H9 (cell line): ENCODE measurements at regions not wholly inside any gene's neighbourhood (a gene's known extent, or its start where the extent isn't known, plus 50 kb on each side); places are given as distances from the start of the nearest gene placed in this dataset.

ENCODE experiments used
- DNase-seq: peaks from one replicate; pipeline ENCODE4 v3.0.0-alpha.2; 2017
- H2AFZ ChIP-seq: one replicate; pipeline ENCODE4 v1.6.1; 2013; ENCODE audit warnings: mild to moderate bottlenecking, low read length, control low read depth, moderate library complexity
- H2AK5ac ChIP-seq: 2 replicates; pipeline ENCODE4 v1.6.1; 2013; ENCODE audit warnings: low read length, control low read depth, mixed read lengths; ENCODE audit not compliant: insufficient read length
- H2BK120ac ChIP-seq: one replicate; pipeline ENCODE4 v1.6.1; 2013; ENCODE audit warnings: low read depth, mild to moderate bottlenecking, low read length, control low read depth, inconsistent platforms; ENCODE audit not compliant: poor library complexity, severe bottlenecking
- H2BK12ac ChIP-seq: 2 replicates; pipeline ENCODE4 v1.6.1; 2013; ENCODE audit warnings: low read length, control low read depth, mixed read lengths, low read depth; ENCODE audit not compliant: insufficient read length
- H2BK15ac ChIP-seq: 2 replicates; pipeline ENCODE4 v1.6.1; 2013; ENCODE audit warnings: low read depth, low read length, control low read depth
- H2BK20ac ChIP-seq: one replicate; pipeline ENCODE4 v1.6.1; 2013; ENCODE audit warnings: low read depth, mild to moderate bottlenecking, low read length, control low read depth, inconsistent platforms; ENCODE audit not compliant: poor library complexity, severe bottlenecking
- H2BK5ac ChIP-seq: 2 replicates; pipeline ENCODE4 v1.6.1; 2013; ENCODE audit warnings: low read length, control low read depth, mixed read lengths; ENCODE audit not compliant: insufficient read length
- H3K14ac ChIP-seq: 2 replicates; pipeline ENCODE4 v1.6.1; 2013; ENCODE audit warnings: low read length, control low read depth; ENCODE audit not compliant: insufficient read depth
- H3K18ac ChIP-seq: 2 replicates; pipeline ENCODE4 v1.6.1; 2013; ENCODE audit warnings: low read depth, mild to moderate bottlenecking, mixed read lengths, low read length, control low read depth; ENCODE audit not compliant: insufficient read length
- H3K23ac ChIP-seq: 2 replicates; pipeline ENCODE4 v1.6.1; 2013; ENCODE audit warnings: low read length, control low read depth, mixed read lengths, low read depth; ENCODE audit not compliant: insufficient read length
- H3K23me2 ChIP-seq: 2 replicates; pipeline ENCODE4 v1.6.1; 2013; ENCODE audit warnings: low read depth, mild to moderate bottlenecking, mixed read lengths, low read length, control low read depth; ENCODE audit not compliant: insufficient read length, poor library complexity, severe bottlenecking
- H3K27ac ChIP-seq: 2 replicates; pipeline ENCODE4 v1.5.1; 2013; ENCODE audit warnings: low read length, control low read depth, mixed read lengths, low read depth; ENCODE audit not compliant: insufficient read length
- H3K27me3 ChIP-seq: 2 replicates; pipeline ENCODE4 v1.6.1; 2013; ENCODE audit warnings: low read length, control low read depth, inconsistent platforms; ENCODE audit not compliant: insufficient read depth
- H3K4ac ChIP-seq: 2 replicates; pipeline ENCODE4 v1.6.1; 2013; ENCODE audit warnings: low read depth, mild to moderate bottlenecking, control low read depth, inconsistent platforms, low read length, moderate library complexity
- H3K4me1 ChIP-seq: 2 replicates; pipeline ENCODE4 v1.6.1; 2013; ENCODE audit warnings: low read length, control low read depth, inconsistent platforms; ENCODE audit not compliant: insufficient read depth
- H3K4me2 ChIP-seq: 2 replicates; pipeline ENCODE4 v1.6.1; 2013; ENCODE audit warnings: low read length, control low read depth, mixed read lengths; ENCODE audit not compliant: insufficient read length, insufficient read depth
- H3K56ac ChIP-seq: 2 replicates; pipeline ENCODE4 v1.6.1; 2013; ENCODE audit warnings: low read depth, mild to moderate bottlenecking, mixed read lengths, low read length, control low read depth; ENCODE audit not compliant: insufficient read length
- H3K79me1 ChIP-seq: 2 replicates; pipeline ENCODE4 v1.6.1; 2013; ENCODE audit warnings: low read depth, mild to moderate bottlenecking, moderate library complexity, low read length, control low read depth, inconsistent platforms; ENCODE audit not compliant: insufficient read depth, poor library complexity, severe bottlenecking
- H3K79me2 ChIP-seq: 2 replicates; pipeline ENCODE4 v1.6.1; 2013; ENCODE audit warnings: low read length, control low read depth, inconsistent platforms; ENCODE audit not compliant: insufficient read depth
- H3K9ac ChIP-seq: 2 replicates; pipeline ENCODE4 v1.6.1; 2013; ENCODE audit warnings: low read length, control low read depth, mixed read lengths; ENCODE audit not compliant: insufficient read length; ENCODE audit errors: extremely low read depth
- H3K9me3 ChIP-seq: one replicate; pipeline ENCODE4 v1.6.1; 2013; ENCODE audit warnings: low read depth, low read length, inconsistent platforms; ENCODE audit not compliant: control insufficient read depth
- H3T11ph ChIP-seq: one replicate; pipeline ENCODE4 v1.6.1; 2013; ENCODE audit warnings: mild to moderate bottlenecking, low read length, control low read depth, inconsistent platforms
- H4K20me1 ChIP-seq: one replicate; pipeline ENCODE4 v1.6.1; 2013; ENCODE audit not compliant: control insufficient read depth, insufficient read length, insufficient read depth
- H4K5ac ChIP-seq: 2 replicates; pipeline ENCODE4 v1.6.1; 2013; ENCODE audit warnings: low read depth, mild to moderate bottlenecking, mixed read lengths, low read length, control low read depth; ENCODE audit not compliant: insufficient read length
- H4K8ac ChIP-seq: replicated peaks from 2 replicates; pipeline ENCODE4 v1.6.1; 2013; ENCODE audit warnings: low read length, control low read depth, mixed read lengths, low read depth; ENCODE audit not compliant: insufficient read length
- H4K91ac ChIP-seq: 2 replicates; pipeline ENCODE4 v1.6.1; 2013; ENCODE audit warnings: low read depth, mild to moderate bottlenecking, moderate library complexity, mixed read lengths, low read length, control low read depth; ENCODE audit not compliant: insufficient read length
- H3K27ac Mint-ChIP-seq, 3 experiments: 2 replicates in 2 of 3; 3 replicates in 1 of 3; pipeline ENCODE4 v1.8.0; 2020 to 2021; ENCODE audit warnings: mixed read lengths in 3 of 3, mild to moderate bottlenecking in 1 of 3, moderate library complexity in 1 of 3
- H3K27me3 Mint-ChIP-seq: 2 replicates; pipeline ENCODE4 v1.8.0; 2021; ENCODE audit warnings: low read depth, mild to moderate bottlenecking, moderate library complexity, mixed read lengths
- H3K36me3 Mint-ChIP-seq, 3 experiments: 2 replicates in 2 of 3; 3 replicates in 1 of 3; pipeline ENCODE4 v1.8.0; 2020 to 2021; ENCODE audit warnings: low read depth in 3 of 3, mixed read lengths in 3 of 3; ENCODE audit not compliant: insufficient read depth in 1 of 3
- H3K4me1 Mint-ChIP-seq, 2 experiments: 2 replicates each; pipeline ENCODE4 v1.8.0; 2020; ENCODE audit warnings: mixed read lengths in 2 of 2
- H3K4me3 Mint-ChIP-seq, 2 experiments: 2 replicates in 1 of 2; 3 replicates in 1 of 2; pipeline ENCODE4 v1.8.0; 2020 to 2021; ENCODE audit warnings: mild to moderate bottlenecking in 2 of 2, mixed read lengths in 2 of 2, moderate library complexity in 1 of 2
- H3K9me3 Mint-ChIP-seq, 2 experiments: 2 replicates in 1 of 2; 3 replicates in 1 of 2; pipeline ENCODE4 v1.8.0; 2020; ENCODE audit warnings: mild to moderate bottlenecking in 2 of 2, mixed read lengths in 2 of 2, moderate library complexity in 1 of 2
- WGBS: extraction: QIAGEN DNeasy Blood & Tissue Kit; methylation state at CpG from one replicate; pipeline ENCODE4 v1.1.7; 2013; ENCODE audit warnings: missing lambda C conversion rate, low lambda C conversion rate, mixed read lengths; ENCODE audit not compliant: insufficient read length; ENCODE audit errors: extremely low coverage; 5-methylcytosine and 5-hydroxymethylcytosine counted together
- TF ChIP-seq, protein P1 (sequence below): fragments of 200-600 bp; sonication (generic); conservative IDR thresholded peaks from 3 replicates; pipeline ENCODE4 v1.8.0; 2021; ENCODE audit warnings: antibody characterized with exemption, mild to moderate bottlenecking

DNA sequence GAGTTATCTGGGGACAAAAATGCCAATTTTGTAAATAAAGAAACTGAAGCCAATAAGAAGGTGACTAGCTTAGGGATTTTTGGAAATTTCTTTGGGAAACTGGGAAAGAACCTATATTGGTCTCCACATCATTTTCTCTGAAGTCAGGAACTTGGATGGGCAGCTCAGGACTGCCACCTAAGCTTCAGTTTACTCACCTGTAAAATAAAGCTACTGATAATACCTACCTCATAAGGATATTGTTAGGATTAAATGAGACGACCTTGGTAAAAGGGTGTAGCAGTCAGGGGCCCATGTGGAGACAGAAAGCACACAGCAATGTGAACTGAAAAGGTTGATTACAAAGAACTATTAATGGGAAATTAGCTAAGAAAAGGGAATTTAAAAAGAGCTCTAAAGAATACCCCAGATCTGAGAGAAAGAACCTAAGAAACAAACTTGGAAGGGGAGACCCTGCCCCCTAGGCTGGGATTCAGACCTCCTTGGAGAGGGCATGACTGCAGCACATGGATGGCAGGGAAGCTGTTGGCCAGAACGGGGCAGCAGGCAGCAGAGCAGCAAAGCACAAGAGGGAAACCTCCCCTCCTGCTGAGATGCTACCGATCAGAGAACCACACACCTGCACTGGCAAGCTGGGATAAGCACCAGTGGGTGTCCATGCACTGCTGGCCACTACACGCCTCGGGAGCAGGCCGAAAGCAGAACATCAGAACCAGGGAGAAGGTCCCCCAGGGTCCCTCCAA lies 83.7 kb upstream of the THBS1 start:
- no peak overlapping the region for H4K8ac ChIP-seq
- no peaks in the 10 kb centered on the region for H3K4me1 ChIP-seq
- H3K4me3 Mint-ChIP-seq, result no peak overlapping the region

More for the DNA sequence above, 83.7 kb upstream of the THBS1 start:
- no CpG with 5 or more reads among the region's 6 CpGs for WGBS
- Histone ChIP-seq H3K79me2 (no peaks in the 10 kb centered on the region), H3T11ph (no peak overlapping the region), H3K4ac (no peak overlapping the region), H2BK12ac (no peak overlapping the region), H4K20me1 (no peaks in the 10 kb centered on the region), H3K23ac (no peak overlapping the region), H2BK20ac (no peak overlapping the region), H2BK5ac (no peak overlapping the region), H2AK5ac (no peak overlapping the region), H3K4me2 (no peak overlapping the region), H4K91ac (no peak overlapping the region), H3K56ac (no peak overlapping the region), H3K79me1 (no peaks in the 10 kb centered on the region), H2BK15ac (no peak overlapping the region), H3K9me3 (no peaks in the 10 kb centered on the region), H2BK120ac (no peak overlapping the region), H3K23me2 (no peaks in the 10 kb centered on the region), H2AFZ (no peak overlapping the region), H4K5ac (no peak overlapping the region), H3K14ac (no peak overlapping the region), H3K27me3 (no peaks in the 10 kb centered on the region), H3K9ac (no peak overlapping the region), H3K18ac (no peak overlapping the region), H3K27ac (no peak overlapping the region)
- Mint-ChIP-seq H3K36me3 (no peaks in the 10 kb centered on the region), H3K27me3 (peaks cover 3% of the 10 kb centered on the region), H3K9me3 (no peaks in the 10 kb centered on the region), H3K27ac (no peak overlapping the region; a peak in 1 of 7 replicates), H3K4me1 (peaks cover 0 to 4% of the 10 kb centered on the region in 2 experiments; a peak in 1 of 4 replicates)
- TF ChIP-seq, protein P1, sequence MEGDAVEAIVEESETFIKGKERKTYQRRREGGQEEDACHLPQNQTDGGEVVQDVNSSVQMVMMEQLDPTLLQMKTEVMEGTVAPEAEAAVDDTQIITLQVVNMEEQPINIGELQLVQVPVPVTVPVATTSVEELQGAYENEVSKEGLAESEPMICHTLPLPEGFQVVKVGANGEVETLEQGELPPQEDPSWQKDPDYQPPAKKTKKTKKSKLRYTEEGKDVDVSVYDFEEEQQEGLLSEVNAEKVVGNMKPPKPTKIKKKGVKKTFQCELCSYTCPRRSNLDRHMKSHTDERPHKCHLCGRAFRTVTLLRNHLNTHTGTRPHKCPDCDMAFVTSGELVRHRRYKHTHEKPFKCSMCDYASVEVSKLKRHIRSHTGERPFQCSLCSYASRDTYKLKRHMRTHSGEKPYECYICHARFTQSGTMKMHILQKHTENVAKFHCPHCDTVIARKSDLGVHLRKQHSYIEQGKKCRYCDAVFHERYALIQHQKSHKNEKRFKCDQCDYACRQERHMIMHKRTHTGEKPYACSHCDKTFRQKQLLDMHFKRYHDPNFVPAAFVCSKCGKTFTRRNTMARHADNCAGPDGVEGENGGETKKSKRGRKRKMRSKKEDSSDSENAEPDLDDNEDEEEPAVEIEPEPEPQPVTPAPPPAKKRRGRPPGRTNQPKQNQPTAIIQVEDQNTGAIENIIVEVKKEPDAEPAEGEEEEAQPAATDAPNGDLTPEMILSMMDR, result no peak
- DNase-seq, result no peak
